Pons (tissue), 1 donor: ENCODE measurements at regions not wholly inside any gene's neighbourhood (a gene's known extent, or its start where the extent isn't known, plus 50 kb on each side); places are given as distances from the start of the nearest gene placed in this dataset.
"Not testable (repeated sequence)": the region's sequence is repeated elsewhere in the genome, so short reads cannot be mapped to it uniquely, and the experiment has no call there.

Experiments used
- DNase-seq: peaks from one replicate; pipeline ENCODE4 v3.0.0-alpha.2; 2016; ENCODE audit warnings: low spot score

- DNase-seq = no peak
These were observed 82.2 kb upstream of the TNP1 start for GRCh38 chr2:216942016-216942415.

DNA sequence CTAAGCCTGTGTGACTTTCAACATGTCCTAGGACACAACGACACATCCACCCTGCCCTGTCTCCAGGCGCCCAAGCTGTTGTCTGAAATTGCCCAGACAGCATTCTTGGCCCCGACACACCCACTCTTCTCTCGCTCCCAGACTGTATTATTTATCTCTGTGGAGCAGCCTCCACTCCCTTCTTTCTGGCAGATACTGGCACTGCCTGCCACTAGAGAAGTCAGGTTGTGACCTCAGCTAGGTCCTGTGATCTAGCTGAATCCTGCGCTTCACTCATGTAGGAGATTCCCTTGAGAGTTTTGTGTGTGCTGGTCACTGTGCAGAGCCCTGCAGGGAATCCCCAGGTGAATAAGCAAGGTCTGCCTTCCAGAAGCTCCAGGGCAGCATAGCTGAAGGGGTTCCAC is 77.1 kb upstream of the TNP1 start:
- DNase-seq = no peak

- DNase-seq = no peak
These were observed 74.8 kb upstream of the TNP1 start for GRCh38 chr2:216934623-216935022.

DNA sequence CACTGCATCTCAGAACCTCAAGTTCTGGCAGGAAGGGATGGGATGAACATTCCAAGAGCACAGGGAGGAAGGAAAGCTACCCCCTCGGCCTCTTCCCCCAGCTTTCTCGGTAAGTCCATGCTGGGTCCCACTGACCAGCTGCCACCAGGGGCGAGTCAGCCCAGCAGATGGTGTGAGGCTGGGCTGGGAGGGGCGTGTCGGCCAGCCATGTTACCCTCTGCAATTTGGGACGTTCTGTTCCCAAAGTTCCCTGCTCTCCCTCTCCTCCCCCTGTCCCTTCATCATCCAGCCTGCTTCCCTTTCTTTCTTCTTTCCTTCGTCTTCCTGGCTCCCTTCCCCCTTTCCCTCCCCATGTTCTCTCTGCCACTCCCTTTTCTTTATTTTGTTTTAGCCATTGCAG is 74.3 kb upstream of the TNP1 start:
- no peak for DNase-seq

DNA sequence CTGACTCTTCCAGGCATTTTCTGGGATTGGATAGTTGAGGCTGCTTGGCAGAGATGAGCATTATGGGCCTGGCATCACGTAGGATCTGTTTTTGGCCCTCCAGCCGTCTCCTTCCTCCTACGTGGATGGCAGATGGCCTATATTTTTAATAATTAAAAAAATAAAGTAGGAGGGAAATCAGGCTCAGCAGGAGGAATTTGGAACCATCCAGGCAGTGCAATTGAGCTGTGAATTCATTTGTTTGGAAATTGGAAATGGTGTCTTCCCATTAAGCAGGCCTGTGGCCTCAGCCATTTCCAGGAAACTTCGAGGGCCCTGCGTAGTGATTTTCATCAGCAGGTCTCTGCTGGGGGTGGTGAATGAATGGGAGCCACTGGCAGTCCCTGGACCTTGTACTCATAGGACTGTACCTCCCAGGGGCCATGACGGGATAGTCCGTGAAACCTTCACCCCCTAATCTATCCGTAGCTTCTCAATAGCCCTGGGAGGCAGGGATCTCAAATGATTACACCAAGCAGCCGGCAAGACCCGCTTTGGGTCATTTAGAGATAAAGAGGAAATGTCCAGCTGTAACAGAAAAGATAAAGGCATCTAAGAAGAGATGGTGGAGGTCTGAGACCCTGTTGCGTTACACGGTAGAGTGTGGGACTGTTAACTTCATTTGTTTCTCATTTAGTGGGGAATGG is 73.1 kb upstream of the TNP1 start:
- DNase-seq = no peak

GRCh38 chr2:216932113-216932862 is 72.4 kb upstream of the TNP1 start:
- no peak for DNase-seq

DNA sequence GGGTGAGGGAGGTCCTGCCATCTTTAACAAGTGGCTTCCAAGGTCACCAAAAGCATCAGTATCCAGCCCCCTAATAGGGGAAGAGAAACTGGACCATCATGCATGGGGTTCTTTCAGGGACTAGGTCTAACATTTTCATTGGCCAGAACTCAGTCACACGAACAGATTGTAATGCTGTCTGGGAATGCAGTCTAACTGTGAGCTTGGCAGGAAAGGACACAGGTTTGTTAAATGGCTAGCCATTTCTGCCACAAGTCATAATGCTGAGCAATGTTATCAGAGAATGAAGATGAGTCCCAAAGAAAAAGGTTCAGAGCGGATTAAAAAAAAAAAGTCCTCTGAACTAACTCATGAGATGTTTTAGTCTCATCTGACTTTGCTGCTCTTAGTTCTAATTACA is 70.9 kb upstream of the TNP1 start:
- DNase-seq = no peak

DNA sequence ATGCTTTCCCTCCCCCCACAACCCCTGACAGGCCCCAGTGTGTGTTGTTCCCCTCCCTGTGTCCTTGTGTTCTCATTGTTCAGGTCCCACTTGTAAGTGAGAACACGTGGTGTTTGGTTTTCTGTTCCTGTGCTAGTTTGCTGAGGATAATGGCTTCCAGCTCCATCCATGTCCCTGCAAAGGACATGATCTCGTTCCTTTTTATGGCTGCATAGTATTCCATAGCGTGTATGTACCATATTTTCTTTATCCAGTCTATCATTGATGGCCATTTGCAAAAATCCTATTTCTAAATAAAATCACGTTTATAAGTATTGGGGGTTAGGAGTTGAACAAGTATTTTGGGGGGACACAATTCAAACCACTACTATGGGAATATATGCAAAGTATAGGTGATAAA is 69.5 kb upstream of the TNP1 start:
- not testable (repeated sequence) for DNase-seq

DNA sequence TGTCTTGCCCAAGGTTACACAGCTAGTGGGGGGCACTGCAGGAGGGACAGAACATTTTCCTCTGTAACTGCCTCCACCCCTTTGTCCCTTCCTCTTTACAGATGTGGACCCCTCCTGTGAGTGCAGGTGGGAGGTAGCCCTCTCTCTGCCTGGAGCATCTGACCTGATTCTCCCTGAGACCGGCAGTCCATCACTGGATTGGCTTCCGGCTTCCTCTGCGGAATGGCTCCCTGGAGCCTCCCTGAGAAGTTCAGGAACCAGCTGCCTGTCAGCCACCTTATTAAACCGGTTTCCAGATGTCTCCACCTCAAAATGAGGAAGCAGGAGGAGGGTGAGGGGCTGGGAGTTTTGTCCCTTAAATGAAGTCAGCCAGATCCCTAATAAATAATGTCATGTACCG is 67.3 kb upstream of the TNP1 start:
- DNase-seq = no peak

DNA sequence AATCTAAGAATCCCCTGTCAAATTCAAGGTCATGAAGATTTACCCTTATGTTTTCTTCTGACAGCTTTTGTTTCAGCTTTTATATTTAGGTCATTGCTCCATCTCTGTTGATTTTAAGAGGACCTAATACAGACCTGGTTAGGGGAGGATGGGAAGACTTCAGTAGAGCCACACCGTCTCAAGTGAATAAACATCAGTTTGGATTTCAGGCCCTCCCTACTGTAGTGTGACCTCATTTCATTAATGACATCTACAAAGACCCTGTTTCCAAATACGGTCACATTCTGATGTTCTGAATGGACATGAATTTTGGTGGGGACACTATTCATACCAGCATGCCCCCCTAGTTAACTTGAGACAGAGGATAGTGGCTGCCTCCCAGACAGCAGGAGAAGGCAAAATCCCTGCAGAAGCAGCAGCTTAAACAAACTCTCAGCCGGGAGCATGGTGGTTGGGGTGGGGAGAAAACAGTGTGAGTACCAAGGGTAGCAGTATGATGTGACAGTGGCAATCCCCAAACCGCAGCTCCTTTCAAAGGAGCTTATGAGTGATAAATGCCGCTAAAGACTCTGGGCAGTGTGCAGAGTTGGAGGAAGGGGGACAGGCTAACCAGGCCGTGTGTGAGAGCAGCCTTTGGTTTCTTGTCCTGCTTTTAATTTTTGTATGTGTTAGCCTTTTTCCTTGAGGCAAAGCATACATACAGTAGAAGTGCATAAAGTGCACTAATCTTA is 65.9 kb upstream of the TNP1 start:
- DNase-seq = no peak

DNA sequence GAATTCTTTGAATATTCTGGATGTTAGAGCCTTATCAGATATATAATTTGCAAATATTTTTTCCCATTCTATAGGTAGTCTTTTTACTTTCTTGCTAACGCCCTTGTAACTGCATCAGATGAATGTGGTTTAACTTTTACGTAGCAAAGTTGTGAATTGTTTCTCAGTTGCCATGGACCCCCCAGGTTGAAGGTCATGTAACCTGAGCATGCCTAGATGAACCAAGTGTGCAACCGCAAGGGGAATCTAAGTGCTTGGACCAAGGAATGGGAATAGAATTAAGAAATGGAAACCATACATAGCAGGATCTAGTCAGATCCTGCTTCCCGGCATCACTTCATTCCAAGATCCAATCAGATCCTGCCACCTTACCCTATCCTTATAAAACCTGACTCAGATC is 65.1 kb upstream of the TNP1 start:
- no peak for DNase-seq

DNA sequence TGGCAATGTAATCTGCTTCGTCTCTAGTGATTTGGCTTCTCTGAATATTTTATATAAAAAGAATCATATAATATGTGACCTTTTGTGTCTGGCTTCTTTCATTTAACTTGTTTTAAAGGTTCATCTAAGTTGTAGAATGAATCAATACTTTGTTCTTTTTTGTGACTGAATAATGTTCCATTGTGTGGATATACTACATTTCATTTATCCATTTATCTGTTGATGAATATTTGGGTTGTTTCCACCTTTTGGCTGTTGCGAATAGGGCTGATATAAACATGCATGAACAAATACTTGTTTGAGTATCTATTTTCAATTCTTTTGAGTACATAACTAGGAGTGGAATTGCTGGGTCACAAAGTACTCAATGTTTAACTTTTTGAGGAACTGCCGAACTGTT is 63.8 kb upstream of the TNP1 start:
- DNase-seq = no peak

- peak; percentile 6 for DNase-seq
These were observed 62.4 kb upstream of the TNP1 start for GRCh38 chr2:216922175-216922780.

- no peak for DNase-seq
These were observed 61.1 kb upstream of the TNP1 start for GRCh38 chr2:216920937-216921456.

GRCh38 chr2:216920143-216920876 is 60.4 kb upstream of the TNP1 start:
- no peak for DNase-seq

- DNase-seq = no peak
These were observed 58.3 kb upstream of the TNP1 start for GRCh38 chr2:216918088-216918680.

DNA sequence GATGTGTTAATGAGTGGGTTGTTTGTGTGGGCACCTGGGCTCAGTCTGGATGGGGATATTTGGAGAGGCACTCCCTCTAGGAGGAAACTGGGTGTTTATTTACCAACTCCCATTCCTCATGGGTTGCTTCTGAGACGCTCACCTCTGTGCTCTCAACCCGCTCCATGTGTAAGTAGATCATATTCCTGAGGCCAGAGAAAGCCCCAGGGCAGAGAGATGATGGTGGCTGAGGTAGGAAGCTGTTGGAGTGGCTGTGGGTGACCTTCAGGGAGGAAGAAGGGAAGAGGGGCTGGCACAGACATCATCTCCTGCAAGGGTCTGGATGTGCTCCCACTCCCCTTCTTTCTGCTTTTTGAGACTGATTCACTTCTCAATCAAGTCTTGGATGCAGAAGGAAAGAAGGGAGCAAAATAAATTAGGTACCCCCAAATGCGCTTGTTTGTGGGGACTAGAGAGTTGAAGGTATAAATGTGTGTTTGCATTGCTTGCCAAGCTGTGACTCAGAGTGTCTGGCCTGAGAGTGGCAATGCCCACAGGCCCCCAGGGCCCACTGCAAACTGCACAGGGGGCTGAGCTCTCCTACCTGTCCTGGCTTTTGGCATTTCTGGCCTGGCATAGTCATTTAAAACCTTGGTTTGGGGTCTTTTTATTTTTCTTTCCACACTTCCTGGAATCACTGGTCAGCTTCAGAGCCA is 57.2 kb upstream of the TNP1 start:
- no peak for DNase-seq

DNA sequence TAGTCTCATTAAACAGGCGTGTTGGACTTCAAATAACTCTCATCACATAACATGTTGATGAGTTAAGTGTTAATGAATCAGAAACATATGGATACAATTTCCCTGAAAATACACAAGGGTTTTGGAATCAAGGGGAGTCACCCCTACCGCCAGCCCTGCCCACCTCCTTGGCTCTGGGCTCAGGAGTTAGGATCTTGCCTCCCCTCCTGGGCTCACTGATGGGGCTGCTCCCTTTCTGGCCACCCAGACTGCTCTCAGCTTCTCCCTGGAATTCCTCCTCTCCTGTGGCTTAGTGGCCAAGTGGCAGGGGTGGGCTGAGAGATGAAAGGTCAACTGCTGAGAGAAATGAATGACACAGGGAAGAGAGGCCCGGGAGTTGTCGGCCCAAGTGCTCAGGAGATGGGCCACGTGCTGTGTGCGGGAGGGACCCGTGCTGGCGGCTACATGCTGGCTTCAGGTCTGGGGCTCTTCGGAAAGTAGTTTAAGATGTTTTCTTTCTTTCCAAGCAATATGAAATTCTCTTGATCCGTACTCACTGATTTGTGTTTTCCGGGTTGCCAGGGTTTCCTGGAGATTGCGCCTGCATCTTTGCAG is 55.8 kb upstream of the TNP1 start:
- DNase-seq = no peak

DNA sequence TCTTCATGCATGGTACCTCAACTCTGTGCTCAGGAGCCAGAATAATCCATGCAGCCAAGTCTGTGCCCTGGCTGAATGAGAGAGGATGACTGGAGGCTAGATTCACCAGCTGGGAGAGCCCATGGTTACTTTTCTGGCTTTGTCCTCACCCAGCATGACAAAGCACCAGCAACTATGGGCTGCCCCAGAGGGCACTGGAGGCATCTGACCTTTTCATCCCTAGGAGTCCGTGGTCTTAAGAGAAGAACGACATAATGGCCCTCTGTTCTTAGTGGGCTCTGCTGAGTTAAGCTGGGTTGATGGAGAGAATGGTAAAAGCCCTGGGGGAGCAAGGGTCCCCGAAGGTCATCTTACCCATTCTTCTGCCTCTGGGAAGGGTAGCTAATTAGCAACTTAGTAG is 54.6 kb upstream of the TNP1 start:
- DNase-seq = no peak

DNA sequence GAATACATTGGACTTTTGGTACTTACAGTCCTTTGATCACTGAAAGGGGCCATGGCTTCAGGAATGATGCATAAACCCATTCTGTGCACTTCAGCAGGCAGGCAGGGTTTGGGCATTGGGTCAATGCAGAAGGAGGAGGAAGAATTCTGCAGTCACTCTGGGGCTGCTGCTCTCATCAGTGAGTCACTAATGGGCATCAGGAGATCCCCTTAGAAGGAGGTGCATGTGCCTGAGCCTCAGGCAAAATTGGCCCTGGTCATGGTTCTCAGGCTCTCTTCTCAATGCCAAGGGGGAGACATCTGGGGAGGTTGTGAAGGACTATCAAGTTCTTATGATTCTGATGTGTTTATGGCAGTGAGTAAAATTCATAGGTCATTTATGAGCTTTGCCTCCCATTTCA is 52.0 kb upstream of the TNP1 start:
- DNase-seq = no peak
